ENCODE measurements at regions not wholly inside any gene's neighbourhood (a gene's known extent, or its start where the extent isn't known, plus 50 kb on each side); places are given as distances from the start of the nearest gene placed in this dataset.
"Not testable (repeated sequence)": the region's sequence is repeated elsewhere in the genome, so short reads cannot be mapped to it uniquely, and the experiment has no call there.

DNA sequence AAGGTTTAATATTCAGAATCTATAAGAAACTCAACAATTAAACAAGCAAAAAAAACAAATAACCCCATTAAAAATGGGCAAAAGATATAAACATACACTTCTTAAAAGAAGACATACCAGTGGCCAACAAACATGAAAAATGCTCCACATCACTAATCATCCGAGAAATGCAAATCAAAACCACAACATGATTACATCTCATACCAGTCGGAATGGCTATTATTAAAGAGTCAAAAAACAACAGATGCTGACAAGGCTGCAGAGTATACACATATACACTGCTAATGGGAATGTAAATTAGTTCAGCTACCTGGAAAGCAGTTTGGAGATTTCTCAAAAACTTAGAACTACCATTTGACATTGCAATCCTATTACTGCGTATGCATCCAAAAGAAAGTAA lies 81.4 kb upstream of the NEK3 start:
- TF ChIP-seq CTCF, POLR2A (IDR thresholded peaks at IDR 0.05): not testable (repeated sequence)
